CD4-positive, alpha-beta T cell treated with Interleukin-1 beta for 1 hour (primary cell): ENCODE measurements at regions not wholly inside any gene's neighbourhood (a gene's known extent, or its start where the extent isn't known, plus 50 kb on each side); places are given as distances from the start of the nearest gene placed in this dataset.
"Not testable (repeated sequence)": the region's sequence is repeated elsewhere in the genome, so short reads cannot be mapped to it uniquely, and the experiment has no call there.

Source experiments
- DNase-seq, 2 donors: peaks; one replicate each; pipeline ENCODE4 v3.0.0-alpha.2; 2020 to 2022

- DNase-seq: not testable (repeated sequence)
Measured at GRCh38 chr18:14188751-14189406, 56.6 kb upstream of the ZNF519 start.
